GM06990 (cell line): ENCODE measurements at regions not wholly inside any gene's neighbourhood (a gene's known extent, or its start where the extent isn't known, plus 50 kb on each side); places are given as distances from the start of the nearest gene placed in this dataset.

ENCODE experiments used
- DNase-seq: peaks from one replicate; pipeline ENCODE4 v3.0.0-alpha.2; 2011; ENCODE audit not compliant: insufficient read length; ENCODE audit errors: extremely low read depth
- H3K27me3 ChIP-seq: replicated peaks from 2 replicates; pipeline ENCODE4 v1.6.0; 2011; ENCODE audit warnings: low read length; ENCODE audit not compliant: control insufficient read depth, insufficient read depth
- H3K36me3 ChIP-seq: 2 replicates; pipeline ENCODE4 v1.5.1; 2011; ENCODE audit warnings: low read length; ENCODE audit not compliant: control insufficient read depth, insufficient read depth
- H3K4me3 ChIP-seq: replicated peaks from 2 replicates; pipeline ENCODE4 v1.5.1; 2011; ENCODE audit warnings: low read depth, mild to moderate bottlenecking, control low read depth, low read length
- CTCF ChIP-seq: IDR thresholded peaks from 2 replicates; pipeline ENCODE4 v1.5.1; 2011; ENCODE audit warnings: low read length, control low read depth, mild to moderate bottlenecking, inconsistent platforms; ENCODE audit not compliant: insufficient read depth, poor library complexity, severe bottlenecking

- no peaks in the 10 kb centered on the region for H3K36me3 ChIP-seq
- H3K4me3 ChIP-seq, result no peak overlapping the region
- peak; percentile 85 for TF ChIP-seq CTCF
- DNase-seq, result peak; percentile 1
- no peaks in the 10 kb centered on the region for H3K27me3 ChIP-seq
Measured at GRCh38 chrX:46408553-46409407, 136.4 kb downstream of the ZNF674 start.

GRCh38 chrX:46407753-46408130 lies 137.5 kb downstream of the ZNF674 start:
- TF ChIP-seq CTCF, result no peak
- Histone ChIP-seq H3K36me3 (no peaks in the 10 kb centered on the region), H3K4me3 (no peak overlapping the region), H3K27me3 (no peaks in the 10 kb centered on the region)
- no peak for DNase-seq

- H3K27me3 ChIP-seq, result no peaks in the 10 kb centered on the region
- TF ChIP-seq CTCF, result no peak
- no peaks in the 10 kb centered on the region for H3K36me3 ChIP-seq
- no peak overlapping the region for H3K4me3 ChIP-seq
- DNase-seq, result no peak
Measured at GRCh38 chrX:46407036-46407752, 138.0 kb downstream of the ZNF674 start.

GRCh38 chrX:46404774-46405173 lies 140.4 kb downstream of the ZNF674 start:
- H3K36me3 ChIP-seq, result no peaks in the 10 kb centered on the region
- H3K4me3 ChIP-seq, result no peak overlapping the region
- TF ChIP-seq CTCF, result no peak
- H3K27me3 ChIP-seq, result no peaks in the 10 kb centered on the region
- DNase-seq, result no peak

GRCh38 chrX:46400530-46401443 lies 144.4 kb downstream of the ZNF674 start:
- no peaks in the 10 kb centered on the region for H3K27me3 ChIP-seq
- no peak for DNase-seq
- H3K4me3 ChIP-seq, result no peak overlapping the region
- TF ChIP-seq CTCF, result no peak
- H3K36me3 ChIP-seq, result no peaks in the 10 kb centered on the region
